Renal cortex interstitium (tissue), 11 donors: ENCODE measurements at regions not wholly inside any gene's neighbourhood (a gene's known extent, or its start where the extent isn't known, plus 50 kb on each side); places are given as distances from the start of the nearest gene placed in this dataset.
"Not testable (repeated sequence)": the region's sequence is repeated elsewhere in the genome, so short reads cannot be mapped to it uniquely, and the experiment has no call there.

Experiments
- DNase-seq, 11 donors: peaks; one replicate each; pipeline ENCODE4 v3.0.0-alpha.2; 2013; ENCODE audit warnings: low read depth in 9 of 11, low spot score in 4 of 11; ENCODE audit errors: extremely low read depth in 1 of 11

GRCh38 chr11:71638801-71639519 lies 56.3 kb upstream of the KRTAP5-11 start:
- DNase-seq: peak in 8 of 11 donors; percentile 4 to 53 (median 36)

- peak in 7 of 11 donors; percentile 6 to 19 (median 10) for DNase-seq
Measured at GRCh38 chr11:71639520-71639849, 56.8 kb upstream of the KRTAP5-11 start.

GRCh38 chr11:71639916-71640315 lies 57.2 kb upstream of the KRTAP5-11 start:
- DNase-seq: not testable (repeated sequence)

- not testable (repeated sequence) for DNase-seq
Measured at GRCh38 chr11:71647078-71647477, 64.4 kb upstream of the KRTAP5-11 start.

GRCh38 chr11:71652998-71653397 lies 70.3 kb upstream of the KRTAP5-11 start:
- DNase-seq: not testable (repeated sequence)

- DNase-seq: not testable (repeated sequence)
Measured at GRCh38 chr11:71654423-71654822, 71.7 kb upstream of the KRTAP5-11 start.

GRCh38 chr11:71655041-71655440 lies 72.4 kb upstream of the KRTAP5-11 start:
- not testable (repeated sequence) for DNase-seq

GRCh38 chr11:71656513-71656912 lies 73.8 kb upstream of the KRTAP5-11 start:
- not testable (repeated sequence) for DNase-seq

GRCh38 chr11:71664941-71665340 lies 82.3 kb upstream of the KRTAP5-11 start:
- DNase-seq: peak in 6 of 11 donors; percentile 0 to 13 (median 4)

GRCh38 chr11:71698110-71698509 lies 115.4 kb upstream of the KRTAP5-11 start:
- DNase-seq: not testable (repeated sequence)

GRCh38 chr11:71698961-71699360 lies 116.3 kb upstream of the KRTAP5-11 start:
- DNase-seq: not testable (repeated sequence)

- DNase-seq: not testable (repeated sequence)
Measured at GRCh38 chr11:71701435-71702291, 119.0 kb upstream of the KRTAP5-11 start.

- not testable (repeated sequence) for DNase-seq
Measured at GRCh38 chr11:71705086-71705737, 122.5 kb upstream of the KRTAP5-11 start.

- not testable (repeated sequence) for DNase-seq
Measured at GRCh38 chr11:71705738-71706432, 123.2 kb upstream of the KRTAP5-11 start.

- not testable (repeated sequence) for DNase-seq
Measured at GRCh38 chr11:71707083-71707482, 124.4 kb upstream of the KRTAP5-11 start.

- DNase-seq: not testable (repeated sequence)
Measured at GRCh38 chr11:71709541-71709940, 123.5 kb upstream of the DEFB108B start.

GRCh38 chr11:71710171-71710671 lies 122.8 kb upstream of the DEFB108B start:
- peak in 9 of 11 donors; percentile 15 to 59 (median 29) for DNase-seq

- not testable (repeated sequence) for DNase-seq
Measured at GRCh38 chr11:71710701-71711385, 122.2 kb upstream of the DEFB108B start.
